Lower leg skin (tissue), 3 donors: ENCODE measurements at regions not wholly inside any gene's neighbourhood (a gene's known extent, or its start where the extent isn't known, plus 50 kb on each side); places are given as distances from the start of the nearest gene placed in this dataset.

Experiments used
- POLR2A ChIP-seq, 2 donors: fragments of 450-650 bp; IDR thresholded peaks; one replicate each; pipeline ENCODE4 v1.6.1; 2016 to 2017; ENCODE audit warnings: antibody characterized with exemption in 2 of 2, mild to moderate bottlenecking in 1 of 2, moderate library complexity in 1 of 2
- TF ChIP-seq, protein P1 (sequence below), 3 donors: fragments of 450-650 bp; IDR thresholded peaks; one replicate each; pipeline ENCODE4 v1.5.1; 2016; ENCODE audit warnings: antibody characterized with exemption in 3 of 3, mild to moderate bottlenecking in 3 of 3, moderate library complexity in 2 of 3

- TF ChIP-seq, protein P1, sequence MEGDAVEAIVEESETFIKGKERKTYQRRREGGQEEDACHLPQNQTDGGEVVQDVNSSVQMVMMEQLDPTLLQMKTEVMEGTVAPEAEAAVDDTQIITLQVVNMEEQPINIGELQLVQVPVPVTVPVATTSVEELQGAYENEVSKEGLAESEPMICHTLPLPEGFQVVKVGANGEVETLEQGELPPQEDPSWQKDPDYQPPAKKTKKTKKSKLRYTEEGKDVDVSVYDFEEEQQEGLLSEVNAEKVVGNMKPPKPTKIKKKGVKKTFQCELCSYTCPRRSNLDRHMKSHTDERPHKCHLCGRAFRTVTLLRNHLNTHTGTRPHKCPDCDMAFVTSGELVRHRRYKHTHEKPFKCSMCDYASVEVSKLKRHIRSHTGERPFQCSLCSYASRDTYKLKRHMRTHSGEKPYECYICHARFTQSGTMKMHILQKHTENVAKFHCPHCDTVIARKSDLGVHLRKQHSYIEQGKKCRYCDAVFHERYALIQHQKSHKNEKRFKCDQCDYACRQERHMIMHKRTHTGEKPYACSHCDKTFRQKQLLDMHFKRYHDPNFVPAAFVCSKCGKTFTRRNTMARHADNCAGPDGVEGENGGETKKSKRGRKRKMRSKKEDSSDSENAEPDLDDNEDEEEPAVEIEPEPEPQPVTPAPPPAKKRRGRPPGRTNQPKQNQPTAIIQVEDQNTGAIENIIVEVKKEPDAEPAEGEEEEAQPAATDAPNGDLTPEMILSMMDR (IDR thresholded peaks at IDR 0.05), result no peak
- TF ChIP-seq POLR2A (IDR thresholded peaks at IDR 0.05), result no peak
These were observed 156.4 kb upstream of the BOD1L1 start for GRCh38 chr4:13783800-13784411.
